ENCODE measurements at regions not wholly inside any gene's neighbourhood (a gene's known extent, or its start where the extent isn't known, plus 50 kb on each side); places are given as distances from the start of the nearest gene placed in this dataset.
"Not testable (repeated sequence)": the region's sequence is repeated elsewhere in the genome, so short reads cannot be mapped to it uniquely, and the experiment has no call there.

DNA sequence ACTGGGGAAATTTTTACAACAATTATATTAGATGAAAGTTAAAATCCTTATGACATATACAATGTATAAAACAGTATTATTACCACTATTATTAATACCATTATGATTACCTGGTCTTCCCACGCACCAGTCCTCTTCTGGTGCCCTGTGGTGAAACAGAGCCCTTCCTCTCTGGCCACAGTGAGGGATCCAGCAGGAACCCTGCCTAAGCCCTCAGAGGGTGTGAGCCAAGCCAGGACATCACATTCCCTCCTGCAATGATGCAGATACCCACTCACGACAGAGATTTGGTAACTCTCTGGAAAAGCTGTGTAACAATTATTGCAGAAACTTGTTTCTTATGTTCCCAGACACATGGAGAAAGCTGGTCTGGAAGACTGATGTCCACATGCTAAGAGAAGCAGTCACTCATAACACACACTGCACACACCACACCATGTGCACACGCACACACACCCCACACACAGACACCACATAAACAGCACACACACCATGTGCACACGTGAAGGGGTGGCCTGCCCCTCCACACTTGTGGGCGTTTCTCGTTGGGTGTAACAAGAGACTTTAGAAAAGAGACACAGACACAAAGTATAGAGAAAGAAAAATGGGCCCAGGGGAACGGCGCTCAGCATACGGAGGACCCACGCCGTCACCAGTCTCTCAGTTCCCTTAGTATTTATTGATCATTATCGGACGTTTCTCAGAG is 1373.8 kb upstream of the DEFB115 start:
- DNase-seq = not testable (repeated sequence)

DNA sequence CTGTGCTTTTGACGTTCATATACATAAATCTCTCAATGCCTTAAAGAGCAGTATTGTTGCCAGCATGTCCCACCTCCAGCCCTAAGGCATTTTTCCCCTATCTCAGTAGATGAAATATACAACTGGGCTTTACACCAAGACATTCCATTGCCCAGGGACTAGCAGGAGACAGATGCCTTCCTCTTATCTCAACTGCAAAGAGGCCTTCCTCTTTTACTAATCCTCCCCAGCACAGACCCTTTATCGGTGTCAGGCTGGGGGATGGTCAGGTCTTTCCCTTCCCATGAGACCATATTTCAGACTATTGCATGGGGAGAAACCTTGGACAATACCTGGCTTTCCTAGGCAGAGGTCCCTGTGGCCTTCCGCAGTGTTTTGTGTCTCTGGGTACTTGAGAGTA is 1373.1 kb upstream of the DEFB115 start:
- not testable (repeated sequence) for DNase-seq

DNA sequence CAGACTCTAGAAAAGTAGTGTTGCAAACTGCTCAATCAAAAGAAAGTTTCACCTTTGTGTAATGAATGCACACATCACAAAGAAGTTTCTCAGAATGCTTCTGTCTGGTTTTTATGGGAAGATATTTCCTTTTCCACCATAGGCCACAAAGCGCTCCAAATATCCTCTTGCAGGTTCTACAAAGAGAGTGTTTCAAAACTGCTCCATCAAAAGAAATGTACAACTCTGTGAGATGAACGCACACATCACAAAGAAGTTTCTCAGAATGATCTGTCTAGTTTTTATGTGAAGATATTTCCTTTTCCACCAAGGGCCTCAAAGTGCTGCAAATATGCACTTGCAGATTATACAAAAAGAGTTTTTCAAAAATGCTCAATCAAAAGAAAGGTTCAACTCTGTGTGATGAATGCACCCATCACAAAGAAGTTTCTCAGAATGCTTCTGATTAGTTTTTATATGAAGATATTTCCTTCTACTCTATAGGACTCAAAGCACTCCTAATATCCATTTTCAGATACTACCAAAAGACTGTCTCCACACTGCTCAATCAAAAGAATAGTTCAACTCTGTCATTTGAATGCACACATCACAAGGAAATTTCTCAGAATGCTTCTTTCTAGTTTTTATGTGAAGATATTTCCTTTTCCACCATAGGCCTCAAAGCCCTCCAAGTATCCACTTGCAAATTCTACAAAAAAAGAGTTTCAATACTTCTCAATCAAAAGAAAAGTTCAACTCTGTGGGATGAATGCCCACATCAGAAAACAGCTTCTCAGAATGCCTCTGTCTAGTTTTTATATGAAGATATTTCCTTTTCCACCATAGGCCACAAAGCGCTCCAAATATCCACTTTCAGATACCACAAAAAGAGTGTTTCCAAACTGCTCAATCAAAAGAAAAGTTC is 1371.9 kb upstream of the DEFB115 start:
- DNase-seq = not testable (repeated sequence)

DNA sequence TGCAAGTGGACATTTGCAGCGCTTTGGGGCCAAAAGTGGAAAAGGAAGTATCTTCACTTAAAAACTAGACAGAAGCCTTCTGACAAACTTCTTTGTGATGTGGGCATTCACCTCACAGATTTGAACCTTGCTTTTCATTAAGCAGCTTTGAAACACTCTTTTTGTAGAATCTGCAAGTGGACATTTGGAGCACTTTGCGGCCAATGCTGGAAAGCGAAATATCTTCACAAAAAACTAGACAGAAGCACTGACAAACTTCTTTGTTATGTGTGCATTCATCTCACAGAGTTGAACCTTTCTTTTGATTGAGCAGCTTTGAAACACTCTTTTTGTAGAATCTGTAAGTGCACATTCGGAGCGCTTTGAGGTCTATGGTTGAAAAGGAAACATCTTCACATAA is 1365.9 kb upstream of the DEFB115 start:
- DNase-seq = not testable (repeated sequence)

Data from stimulated activated CD4-positive, alpha-beta T cell treated with anti-CD3 and anti-CD28 coated beads, Interleukin-15, amount 100 ng/mL, for 24 hours (primary cell).